ENCODE measurements at regions not wholly inside any gene's neighbourhood (a gene's known extent, or its start where the extent isn't known, plus 50 kb on each side); places are given as distances from the start of the nearest gene placed in this dataset.
"Not testable (repeated sequence)": the region's sequence is repeated elsewhere in the genome, so short reads cannot be mapped to it uniquely, and the experiment has no call there.

GRCh38 chr2:106009096-106009495 lies 185.0 kb downstream of the UXS1 start:
- no peak for DNase-seq (ENCODE audit: low spot score)

GRCh38 chr2:106004851-106005250 lies 189.2 kb downstream of the UXS1 start:
- DNase-seq (ENCODE audit: low spot score) = no peak

GRCh38 chr2:105999211-105999989 lies 194.7 kb downstream of the UXS1 start:
- no peak for DNase-seq (ENCODE audit: low spot score)

GRCh38 chr2:105997711-105998110 lies 196.4 kb downstream of the UXS1 start:
- DNase-seq (ENCODE audit: low spot score) = no peak

- no peak for DNase-seq (ENCODE audit: low spot score)
Observed at GRCh38 chr2:105990624-105991023, 203.5 kb downstream of the UXS1 start.

- DNase-seq (ENCODE audit: low spot score) = not testable (repeated sequence)
Observed at GRCh38 chr2:105989803-105990202, 204.3 kb downstream of the UXS1 start.

GRCh38 chr2:105989070-105989469 lies 205.0 kb downstream of the UXS1 start:
- DNase-seq (ENCODE audit: low spot score) = no peak

- DNase-seq (ENCODE audit: low spot score) = no peak
Observed at GRCh38 chr2:105977807-105978206, 216.3 kb downstream of the UXS1 start.

- peak; percentile 35 for DNase-seq (ENCODE audit: low spot score)
Observed at GRCh38 chr2:105977212-105977611, 216.9 kb downstream of the UXS1 start.

- no peak for DNase-seq (ENCODE audit: low spot score)
Observed at GRCh38 chr2:105974812-105975211, 219.3 kb downstream of the UXS1 start.

- no peak for DNase-seq (ENCODE audit: low spot score)
Observed at GRCh38 chr2:105972927-105973326, 221.2 kb downstream of the UXS1 start.

GRCh38 chr2:105972246-105972645 lies 221.9 kb downstream of the UXS1 start:
- DNase-seq (ENCODE audit: low spot score) = no peak

- no peak for DNase-seq (ENCODE audit: low spot score)
Observed at GRCh38 chr2:105969552-105969951, 224.5 kb downstream of the UXS1 start.

- DNase-seq (ENCODE audit: low spot score) = no peak
Observed at GRCh38 chr2:105962221-105962620, 217.5 kb downstream of the NCK2 start.

GRCh38 chr2:105961599-105962146 lies 217.0 kb downstream of the NCK2 start:
- DNase-seq (ENCODE audit: low spot score) = no peak

GRCh38 chr2:105959357-105959756 lies 214.6 kb downstream of the NCK2 start:
- DNase-seq (ENCODE audit: low spot score) = no peak

- no peak for DNase-seq (ENCODE audit: low spot score)
Observed at GRCh38 chr2:105954891-105955290, 210.2 kb downstream of the NCK2 start.

- no peak for DNase-seq (ENCODE audit: low spot score)
Observed at GRCh38 chr2:105953942-105954341, 209.2 kb downstream of the NCK2 start.

- DNase-seq (ENCODE audit: low spot score) = no peak
Observed at GRCh38 chr2:105952131-105952530, 207.4 kb downstream of the NCK2 start.

- no peak for DNase-seq (ENCODE audit: low spot score)
Observed at GRCh38 chr2:105951384-105951694, 206.6 kb downstream of the NCK2 start.

GRCh38 chr2:105950521-105951383 lies 206.0 kb downstream of the NCK2 start:
- DNase-seq (ENCODE audit: low spot score) = no peak

- DNase-seq (ENCODE audit: low spot score) = no peak
Observed at GRCh38 chr2:105943977-105944376, 199.3 kb downstream of the NCK2 start.
